Spleen (tissue), 11 donors: ENCODE measurements at regions not wholly inside any gene's neighbourhood (a gene's known extent, or its start where the extent isn't known, plus 50 kb on each side); places are given as distances from the start of the nearest gene placed in this dataset.
"Not testable (repeated sequence)": the region's sequence is repeated elsewhere in the genome, so short reads cannot be mapped to it uniquely, and the experiment has no call there.

Experiments
- DNase-seq: peaks from one replicate; pipeline ENCODE4 v3.0.0-alpha.2; 2020
- H3K27ac ChIP-seq, 8 donors: fragments of 200-600 bp; sonication (generic) in 7 of 8; 1 replicate in 4 of 8; 2 replicates in 4 of 8; pipeline versions ENCODE4 v1.5.0 to v1.8.0; 2016 to 2021; ENCODE audit warnings: inconsistent platforms in 4 of 8, mild to moderate bottlenecking in 4 of 8, moderate library complexity in 1 of 8
- H3K27me3 ChIP-seq, 7 donors: fragments of 200-600 bp; sonication (generic) in 6 of 7; replicated peaks in 1 of 7; 1 replicate in 4 of 7; 2 replicates in 3 of 7; pipeline versions ENCODE4 v1.5.0 to v1.8.0; 2016 to 2021; ENCODE audit warnings: inconsistent platforms in 3 of 7, mild to moderate bottlenecking in 1 of 7
- H3K36me3 ChIP-seq, 6 donors: fragments of 200-600 bp; sonication (generic) in 5 of 6; 1 replicate in 4 of 6; 2 replicates in 2 of 6; pipeline versions ENCODE4 v1.5.0 to v1.8.0; 2016 to 2021; ENCODE audit warnings: inconsistent platforms in 2 of 6
- H3K4me1 ChIP-seq, 6 donors: fragments of 200-600 bp; sonication (generic) in 5 of 6; 1 replicate in 3 of 6; 2 replicates in 3 of 6; pipeline versions ENCODE4 v1.5.0 to v1.8.0; 2016 to 2021; ENCODE audit warnings: inconsistent platforms in 3 of 6
- H3K4me3 ChIP-seq, 8 donors: fragments of 200-600 bp; sonication (generic) in 7 of 8; 1 replicate in 4 of 8; 2 replicates in 4 of 8; pipeline versions ENCODE4 v1.5.0 to v1.8.0; 2016 to 2021; ENCODE audit warnings: inconsistent platforms in 4 of 8, mild to moderate bottlenecking in 4 of 8, moderate library complexity in 2 of 8
- H3K9me3 ChIP-seq, 8 donors: fragments of 200-600 bp; sonication (generic) in 7 of 8; 1 replicate in 4 of 8; 2 replicates in 4 of 8; pipeline versions ENCODE4 v1.5.0 to v1.8.0; 2016 to 2021; ENCODE audit warnings: inconsistent platforms in 4 of 8
- POLR2A ChIP-seq, 3 donors: fragments of 450-650 bp; IDR thresholded peaks; one replicate each; pipeline ENCODE4 v1.5.1; 2017; ENCODE audit warnings: antibody characterized with exemption in 3 of 3, mild to moderate bottlenecking in 1 of 3
- POLR2AphosphoS5 ChIP-seq, 3 donors: sonication (generic); formaldehyde crosslinking; IDR thresholded peaks; one replicate each; pipeline ENCODE4 v1.5.1; 2017; ENCODE audit warnings: antibody characterized with exemption in 3 of 3
- WGBS, 5 donors: extraction: QIAGEN DNeasy Blood & Tissue Kit in 3 of 5; methylation state at CpG; one replicate each; pipeline versions ENCODE4 v1.1.5 to v1.1.7; 2013 to 2018; 5-methylcytosine and 5-hydroxymethylcytosine counted together
- intact Hi-C: fragments of 100-400 bp; cut with DNase I; formaldehyde crosslinking; loops from one replicate; pipeline ENCODE4 v1.15.0; 2023; ENCODE audit warnings: low total_unique reads
- TF ChIP-seq, protein P1 (sequence below), 11 experiments: fragments of 200-600 bp in 7 of 11; fragments of 450-650 bp in 4 of 11; sonication (generic) in 4 of 11; IDR thresholded peaks in 8 of 11; conservative IDR thresholded peaks in 3 of 11; 1 replicate in 7 of 11; 2 replicates in 4 of 11; pipeline versions ENCODE4 v1.4.0 to v1.8.0; 2016 to 2021; ENCODE audit warnings: antibody characterized with exemption in 11 of 11, inconsistent platforms in 4 of 11, mild to moderate bottlenecking in 1 of 11
- donor health status: healthy with polysubstance abuse.
- donor health status: DM: no; HTN: no; CAD: no; lungs with moderate emphysema.
- donor health status: DM: no; HTN: no; CAD: no.
- donor health status: Bipolar disorder and iron deficiency.
- donor health status: healthy.
- donor health status: DM: no; HTN: no; CAD: no.
- donor health status: DM: yes; HTN: yes; CAD: no.

DNA sequence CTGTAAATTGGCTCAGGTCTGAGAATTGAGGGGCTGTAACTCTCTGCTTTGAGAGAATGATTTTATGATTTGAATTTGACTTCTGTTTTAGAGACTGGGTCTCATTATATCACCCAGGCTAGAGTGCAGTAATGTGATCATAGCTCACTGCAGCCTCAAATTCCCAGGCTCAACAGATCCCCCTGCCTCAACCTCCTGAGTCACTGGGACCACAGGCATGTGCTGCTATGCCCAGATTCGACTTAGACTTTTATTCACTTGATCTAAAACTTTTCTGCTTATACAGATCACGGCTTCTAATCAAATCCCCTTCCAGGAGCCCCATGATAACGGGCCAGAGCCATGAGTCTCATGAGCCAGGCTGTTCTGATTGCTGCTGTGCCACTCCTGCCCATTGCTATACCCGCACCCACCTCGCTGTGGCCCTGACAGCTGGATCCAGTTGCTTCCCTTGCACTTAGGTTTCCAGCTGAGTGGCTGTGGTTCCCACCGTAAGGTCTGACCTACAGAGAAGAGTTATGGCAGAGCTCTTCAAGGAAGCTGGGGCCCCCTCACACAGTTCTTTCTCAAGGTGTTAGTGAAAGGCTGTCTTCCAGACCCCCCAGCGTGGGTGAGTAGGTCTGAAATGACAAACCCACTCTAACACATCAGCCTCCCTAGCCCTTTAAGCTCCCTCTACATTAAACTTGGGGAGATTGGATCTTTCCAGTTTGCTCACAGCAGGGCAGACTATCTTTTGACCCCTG is 251.2 kb upstream of the SGCG start:
- TF ChIP-seq POLR2A (IDR thresholded peaks at IDR 0.05) = no peak
- no peak for TF ChIP-seq POLR2AphosphoS5 (IDR thresholded peaks at IDR 0.05)
- TF ChIP-seq, protein P1, sequence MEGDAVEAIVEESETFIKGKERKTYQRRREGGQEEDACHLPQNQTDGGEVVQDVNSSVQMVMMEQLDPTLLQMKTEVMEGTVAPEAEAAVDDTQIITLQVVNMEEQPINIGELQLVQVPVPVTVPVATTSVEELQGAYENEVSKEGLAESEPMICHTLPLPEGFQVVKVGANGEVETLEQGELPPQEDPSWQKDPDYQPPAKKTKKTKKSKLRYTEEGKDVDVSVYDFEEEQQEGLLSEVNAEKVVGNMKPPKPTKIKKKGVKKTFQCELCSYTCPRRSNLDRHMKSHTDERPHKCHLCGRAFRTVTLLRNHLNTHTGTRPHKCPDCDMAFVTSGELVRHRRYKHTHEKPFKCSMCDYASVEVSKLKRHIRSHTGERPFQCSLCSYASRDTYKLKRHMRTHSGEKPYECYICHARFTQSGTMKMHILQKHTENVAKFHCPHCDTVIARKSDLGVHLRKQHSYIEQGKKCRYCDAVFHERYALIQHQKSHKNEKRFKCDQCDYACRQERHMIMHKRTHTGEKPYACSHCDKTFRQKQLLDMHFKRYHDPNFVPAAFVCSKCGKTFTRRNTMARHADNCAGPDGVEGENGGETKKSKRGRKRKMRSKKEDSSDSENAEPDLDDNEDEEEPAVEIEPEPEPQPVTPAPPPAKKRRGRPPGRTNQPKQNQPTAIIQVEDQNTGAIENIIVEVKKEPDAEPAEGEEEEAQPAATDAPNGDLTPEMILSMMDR (IDR thresholded peaks at IDR 0.05 in 8 of 11, conservative IDR thresholded peaks at IDR 0.05 in 3 of 11) = no peak
- intact Hi-C loops = no loop called here
- WGBS, 5 donors = 76 to 85% (median 76%) methylated on average over 7 of the region's 7 CpGs

GRCh38 chr13:22931576-22931975 is 249.2 kb upstream of the SGCG start:
- no peaks in the 10 kb centered on the region for H3K36me3 ChIP-seq
- peaks cover 0 to 9% (median 3%) of the 10 kb centered on the region in 6 donors for H3K4me1 ChIP-seq
- TF ChIP-seq, protein P1 (IDR thresholded peaks at IDR 0.05 in 8 of 11, conservative IDR thresholded peaks at IDR 0.05 in 3 of 11) = no peak
- TF ChIP-seq POLR2AphosphoS5 (IDR thresholded peaks at IDR 0.05) (no peak), POLR2A (IDR thresholded peaks at IDR 0.05) (no peak)
- DNase-seq = no peak
- H3K9me3 ChIP-seq = no peaks in the 10 kb centered on the region
- 78 to 96% (median 92%) methylated on average over 1 of the region's 1 CpG for WGBS, 5 donors
- no peak overlapping the region for H3K27ac ChIP-seq
- peaks cover 0 to 14% (median 5%) of the 10 kb centered on the region in 7 donors for H3K27me3 ChIP-seq
- intact Hi-C loops = no loop called here
- H3K4me3 ChIP-seq = no peak overlapping the region

More for the DNA sequence above, 251.2 kb upstream of the SGCG start:
- no peak for DNase-seq
- peaks cover 0 to 10% (median 4%) of the 10 kb centered on the region in 6 donors for H3K4me1 ChIP-seq
- H3K27ac ChIP-seq = no peak overlapping the region
- H3K36me3 ChIP-seq = no peaks in the 10 kb centered on the region
- peaks cover 0 to 27% (median 5%) of the 10 kb centered on the region in 7 donors for H3K27me3 ChIP-seq
- H3K9me3 ChIP-seq = no peaks in the 10 kb centered on the region
- no peak overlapping the region for H3K4me3 ChIP-seq

DNA sequence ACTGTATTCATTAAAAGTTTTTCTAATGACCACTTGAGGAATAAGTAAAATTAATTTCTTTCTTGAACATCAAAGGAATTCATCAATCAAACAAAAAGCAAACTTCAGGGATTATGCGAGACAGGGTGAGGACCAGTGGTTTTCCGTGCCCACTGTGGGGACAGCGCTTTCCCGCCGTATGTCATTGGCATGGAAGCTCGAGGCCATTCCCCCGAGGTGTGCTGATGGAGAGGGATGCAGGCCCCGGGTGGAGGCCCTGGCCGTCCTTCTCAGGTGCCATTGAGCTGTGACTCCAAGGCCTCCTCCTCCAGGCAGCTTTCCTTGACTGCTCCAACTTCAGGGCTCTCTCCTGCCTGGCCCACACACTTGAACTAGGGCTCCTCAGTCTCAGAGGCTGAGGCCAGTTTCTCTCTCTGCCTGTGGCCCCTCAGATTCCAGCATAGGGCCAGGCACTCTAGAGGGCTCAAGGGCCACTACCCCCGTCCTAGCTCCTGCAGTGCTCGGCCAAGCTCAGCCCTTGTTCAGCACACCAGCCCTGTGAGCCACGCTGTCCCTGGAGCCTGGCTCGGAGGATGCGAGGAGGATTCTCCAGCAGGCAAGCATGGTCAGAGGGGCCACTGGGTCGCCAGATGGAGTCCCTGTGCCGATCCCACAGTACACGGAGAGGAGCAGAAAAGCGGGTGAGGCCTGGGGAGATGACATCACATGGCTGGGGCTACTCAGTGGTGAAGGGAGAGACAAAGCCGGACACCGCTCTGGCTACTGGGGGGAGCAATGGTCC is 248.0 kb upstream of the SGCG start:
- H3K36me3 ChIP-seq, H3K4me1 ChIP-seq, DNase-seq, H3K27me3 ChIP-seq, H3K27ac ChIP-seq, intact Hi-C loops, H3K4me3 ChIP-seq, H3K9me3 ChIP-seq: not testable (repeated sequence)
- 79 to 97% (median 85%) methylated on average over 10 to 20 of the region's 20 CpGs for WGBS, 5 donors

DNA sequence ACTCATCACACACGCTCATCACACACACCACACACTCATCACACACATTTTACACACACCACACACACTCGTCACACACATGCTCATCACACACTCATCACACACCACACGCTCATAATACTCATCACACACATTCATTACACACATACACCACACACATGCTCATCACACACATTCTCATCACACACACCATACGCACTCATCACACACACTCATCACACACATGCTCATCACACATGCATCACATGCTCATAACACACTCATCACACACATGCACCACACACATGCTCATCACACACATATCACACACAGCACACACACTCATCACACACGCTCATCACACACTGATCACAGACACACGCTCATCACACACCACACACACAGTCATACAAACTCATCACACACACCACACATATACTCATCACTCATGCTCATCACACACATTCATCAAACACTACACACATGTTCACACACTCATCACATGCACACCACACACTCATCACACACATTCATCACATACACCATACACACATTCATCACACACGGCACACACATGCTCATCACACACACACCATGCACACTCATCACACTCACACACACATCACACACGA is 247.1 kb upstream of the SGCG start:
- no peak for TF ChIP-seq POLR2A (IDR thresholded peaks at IDR 0.05)
- no peak for TF ChIP-seq POLR2AphosphoS5 (IDR thresholded peaks at IDR 0.05)
- TF ChIP-seq, protein P1 (IDR thresholded peaks at IDR 0.05 in 8 of 11, conservative IDR thresholded peaks at IDR 0.05 in 3 of 11) = no peak
- DNase-seq = no peak
- Histone ChIP-seq H3K27ac (no peak overlapping the region), H3K36me3 (no peaks in the 10 kb centered on the region), H3K27me3 (no peaks in the 10 kb centered on the region), H3K4me3 (no peak overlapping the region), H3K9me3 (peaks cover 0 to 4% (median 0%) of the 10 kb centered on the region in 8 donors), H3K4me1 (no peaks in the 10 kb centered on the region)
- 79 to 88% (median 85%) methylated on average over 8 of the region's 8 CpGs for WGBS, 5 donors
- intact Hi-C loops = no loop called here
